Muscle layer of colon (tissue), 2 donors: ENCODE measurements at regions not wholly inside any gene's neighbourhood (a gene's known extent, or its start where the extent isn't known, plus 50 kb on each side); places are given as distances from the start of the nearest gene placed in this dataset.
A peak's percentile ranks its signal among the peaks of the same experiment; 100 is the strongest.

Experiments used
- H3K27ac ChIP-seq: one replicate; pipeline ENCODE4 v1.7.0; 2013; ENCODE audit warnings: low read depth, mild to moderate bottlenecking, low read length, moderate library complexity
- H3K27me3 ChIP-seq, 2 donors: one replicate each; pipeline ENCODE4 v1.7.0; 2013; ENCODE audit warnings: low read length in 2 of 2, mild to moderate bottlenecking in 2 of 2; ENCODE audit not compliant: insufficient read depth in 2 of 2, control insufficient read depth in 1 of 2
- H3K36me3 ChIP-seq: one replicate; pipeline ENCODE4 v1.7.0; 2013; ENCODE audit warnings: mild to moderate bottlenecking, low read length; ENCODE audit not compliant: insufficient read depth
- H3K4me1 ChIP-seq: one replicate; pipeline ENCODE4 v1.7.0; 2013; ENCODE audit warnings: mild to moderate bottlenecking, low read length; ENCODE audit not compliant: insufficient read depth
- H3K4me3 ChIP-seq, 2 donors: one replicate each; pipeline ENCODE4 v1.7.0; 2013; ENCODE audit warnings: low read length in 2 of 2, low read depth in 1 of 2, mild to moderate bottlenecking in 1 of 2, moderate library complexity in 1 of 2
- H3K9ac ChIP-seq: one replicate; pipeline ENCODE4 v1.7.0; 2013; ENCODE audit warnings: low read length
- H3K9me3 ChIP-seq: one replicate; pipeline ENCODE4 v1.7.0; 2013; ENCODE audit warnings: mild to moderate bottlenecking, low read length
- donor health status: abdominal sarcoma.
- donor health status: Adenocarcinoma of cecum.

- H3K27ac ChIP-seq = no peak overlapping the region
- no peak overlapping the region for H3K4me3 ChIP-seq
- no peaks in the 10 kb centered on the region for H3K27me3 ChIP-seq
- no peaks in the 10 kb centered on the region for H3K9me3 ChIP-seq
- H3K36me3 ChIP-seq = no peaks in the 10 kb centered on the region
- no peaks in the 10 kb centered on the region for H3K4me1 ChIP-seq
- no peak overlapping the region for H3K9ac ChIP-seq
Observed at GRCh38 chr19:30703645-30704044, 331.5 kb downstream of the ZNF536 start.

GRCh38 chr19:30701178-30701577 is 329.0 kb downstream of the ZNF536 start:
- Histone ChIP-seq H3K9me3 (no peaks in the 10 kb centered on the region), H3K9ac (no peak overlapping the region), H3K27ac (no peak overlapping the region), H3K4me1 (no peaks in the 10 kb centered on the region), H3K27me3 (no peaks in the 10 kb centered on the region), H3K4me3 (no peak overlapping the region), H3K36me3 (no peaks in the 10 kb centered on the region)

GRCh38 chr19:30699871-30700280 is 327.7 kb downstream of the ZNF536 start:
- H3K9ac ChIP-seq = no peak overlapping the region
- no peak overlapping the region for H3K4me3 ChIP-seq
- H3K36me3 ChIP-seq = no peaks in the 10 kb centered on the region
- H3K27me3 ChIP-seq = no peaks in the 10 kb centered on the region
- no peak overlapping the region for H3K27ac ChIP-seq
- no peaks in the 10 kb centered on the region for H3K9me3 ChIP-seq
- no peaks in the 10 kb centered on the region for H3K4me1 ChIP-seq

GRCh38 chr19:30696514-30696913 is 324.3 kb downstream of the ZNF536 start:
- no peaks in the 10 kb centered on the region for H3K36me3 ChIP-seq
- H3K4me1 ChIP-seq = peaks cover 12% of the 10 kb centered on the region
- no peak overlapping the region for H3K4me3 ChIP-seq
- H3K9ac ChIP-seq = no peak overlapping the region
- H3K9me3 ChIP-seq = no peaks in the 10 kb centered on the region
- no peaks in the 10 kb centered on the region for H3K27me3 ChIP-seq
- H3K27ac ChIP-seq = no peak overlapping the region

GRCh38 chr19:30695171-30695875 is 323.1 kb downstream of the ZNF536 start:
- Histone ChIP-seq H3K9ac (no peak overlapping the region), H3K4me1 (peaks cover 12% of the 10 kb centered on the region), H3K36me3 (no peaks in the 10 kb centered on the region), H3K4me3 (no peak overlapping the region), H3K27me3 (no peaks in the 10 kb centered on the region), H3K9me3 (no peaks in the 10 kb centered on the region), H3K27ac (no peak overlapping the region)

- Histone ChIP-seq H3K27me3 (no peaks in the 10 kb centered on the region), H3K9me3 (no peaks in the 10 kb centered on the region), H3K36me3 (no peaks in the 10 kb centered on the region), H3K4me3 (no peak overlapping the region), H3K27ac (no peak overlapping the region), H3K9ac (no peak overlapping the region), H3K4me1 (peaks cover 12% of the 10 kb centered on the region)
Observed at GRCh38 chr19:30694156-30694755, 322.1 kb downstream of the ZNF536 start.

GRCh38 chr19:30692879-30693503 is 320.8 kb downstream of the ZNF536 start:
- Histone ChIP-seq H3K4me1 (peaks cover 12% of the 10 kb centered on the region), H3K27ac (no peak overlapping the region), H3K9ac (peak overlapping the region; percentile 53), H3K4me3 (peak overlapping the region; percentile 38 to 63), H3K9me3 (no peaks in the 10 kb centered on the region), H3K36me3 (no peaks in the 10 kb centered on the region), H3K27me3 (no peaks in the 10 kb centered on the region)

- no peaks in the 10 kb centered on the region for H3K27me3 ChIP-seq
- H3K4me1 ChIP-seq = peaks cover 12% of the 10 kb centered on the region
- peak overlapping the region; percentile 53 for H3K9ac ChIP-seq
- peak overlapping the region; percentile 38 to 63 for H3K4me3 ChIP-seq
- H3K27ac ChIP-seq = peak overlapping the region; percentile 0
- H3K9me3 ChIP-seq = no peaks in the 10 kb centered on the region
- H3K36me3 ChIP-seq = no peaks in the 10 kb centered on the region
Observed at GRCh38 chr19:30692181-30692811, 320.1 kb downstream of the ZNF536 start.

GRCh38 chr19:30691819-30692166 is 319.6 kb downstream of the ZNF536 start:
- Histone ChIP-seq H3K27ac (peak overlapping the region; percentile 0), H3K4me3 (peak overlapping the region in 1 of 2 donors; percentile 63), H3K27me3 (no peaks in the 10 kb centered on the region), H3K4me1 (peaks cover 12% of the 10 kb centered on the region), H3K9ac (peak overlapping the region; percentile 53), H3K36me3 (no peaks in the 10 kb centered on the region), H3K9me3 (no peaks in the 10 kb centered on the region)

- Histone ChIP-seq H3K27me3 (no peaks in the 10 kb centered on the region), H3K27ac (peak overlapping the region; percentile 16), H3K9me3 (no peaks in the 10 kb centered on the region), H3K4me3 (peak overlapping the region in 1 of 2 donors; percentile 30), H3K9ac (no peak overlapping the region), H3K36me3 (no peaks in the 10 kb centered on the region), H3K4me1 (peaks cover 12% of the 10 kb centered on the region)
Observed at GRCh38 chr19:30690935-30691818, 319.0 kb downstream of the ZNF536 start.

GRCh38 chr19:30690525-30690924 is 318.3 kb downstream of the ZNF536 start:
- Histone ChIP-seq H3K27me3 (no peaks in the 10 kb centered on the region), H3K4me3 (peak overlapping the region in 1 of 2 donors; percentile 30), H3K36me3 (no peaks in the 10 kb centered on the region), H3K9ac (no peak overlapping the region), H3K27ac (no peak overlapping the region), H3K9me3 (no peaks in the 10 kb centered on the region), H3K4me1 (peaks cover 12% of the 10 kb centered on the region)
